ENCODE measurements at regions not wholly inside any gene's neighbourhood (a gene's known extent, or its start where the extent isn't known, plus 50 kb on each side); places are given as distances from the start of the nearest gene placed in this dataset.

- WGBS, 2 donors = 51 to 61% methylated on average over 5 of the region's 5 CpGs
Observed at GRCh38 chr11:92667486-92668152, 301.8 kb upstream of the MTNR1B start.

GRCh38 chr11:92670308-92670890 is 299.1 kb upstream of the MTNR1B start:
- no peak overlapping the region for H3K4me3 ChIP-seq (ENCODE audit: low read depth, poor library complexity, severe bottlenecking)
- intact Hi-C loops (cut with DNase I; ENCODE audit: low total_unique reads) = no loop called here
- 45 to 60% methylated on average over 3 of the region's 3 CpGs for WGBS, 2 donors
- TF ChIP-seq CTCF (IDR thresholded peaks at IDR 0.05) (no peak), POLR2A (IDR thresholded peaks at IDR 0.05) (no peak)
- DNase-seq (ENCODE audit: low spot score in 2 of 2) = no peak

More at GRCh38 chr11:92667486-92668152, 301.8 kb upstream of the MTNR1B start:
- no peak for DNase-seq (ENCODE audit: low spot score in 2 of 2)
- H3K4me3 ChIP-seq (ENCODE audit: low read depth, poor library complexity, severe bottlenecking) = no peak overlapping the region
- TF ChIP-seq CTCF (IDR thresholded peaks at IDR 0.05) (no peak), POLR2A (IDR thresholded peaks at IDR 0.05) (no peak)
- intact Hi-C loops (cut with DNase I; ENCODE audit: low total_unique reads) = no loop called here

DNA sequence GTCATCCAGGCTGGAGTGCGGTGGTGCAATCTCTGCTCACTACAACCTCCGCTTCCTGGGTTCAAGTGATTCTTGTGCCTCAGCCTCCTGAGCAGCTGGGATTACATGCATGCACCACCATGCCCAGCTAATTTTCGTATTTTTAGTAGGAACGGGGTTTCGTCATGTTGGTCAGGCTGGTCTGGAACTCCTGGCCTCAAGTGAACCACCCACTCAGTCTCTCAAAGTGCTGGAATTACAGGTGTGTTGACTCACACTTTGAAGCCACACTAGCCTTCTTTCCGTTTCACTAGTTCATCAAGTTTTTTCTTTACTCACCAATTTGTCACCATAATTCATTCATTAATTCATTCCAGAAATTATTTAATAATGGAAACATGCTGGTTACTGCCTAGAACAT is 298.4 kb upstream of the MTNR1B start:
- no peak for DNase-seq (ENCODE audit: low spot score in 2 of 2)
- intact Hi-C loops (cut with DNase I; ENCODE audit: low total_unique reads) = no loop called here
- no peak overlapping the region for H3K4me3 ChIP-seq (ENCODE audit: low read depth, poor library complexity, severe bottlenecking)
- WGBS, 2 donors = 87 to 89% methylated on average over 6 of the region's 6 CpGs
- TF ChIP-seq POLR2A (IDR thresholded peaks at IDR 0.05) (no peak), CTCF (IDR thresholded peaks at IDR 0.05) (no peak)

GRCh38 chr11:92675303-92675702 is 294.1 kb upstream of the MTNR1B start:
- H3K4me3 ChIP-seq (ENCODE audit: low read depth, poor library complexity, severe bottlenecking) = no peak overlapping the region
- intact Hi-C loops (cut with DNase I; ENCODE audit: low total_unique reads) = no loop called here
- DNase-seq (ENCODE audit: low spot score in 2 of 2) = no peak
- 82 to 94% methylated on average over 1 of the region's 1 CpG for WGBS, 2 donors
- TF ChIP-seq CTCF (IDR thresholded peaks at IDR 0.05) = no peak
- TF ChIP-seq POLR2A (IDR thresholded peaks at IDR 0.05) = no peak

DNA sequence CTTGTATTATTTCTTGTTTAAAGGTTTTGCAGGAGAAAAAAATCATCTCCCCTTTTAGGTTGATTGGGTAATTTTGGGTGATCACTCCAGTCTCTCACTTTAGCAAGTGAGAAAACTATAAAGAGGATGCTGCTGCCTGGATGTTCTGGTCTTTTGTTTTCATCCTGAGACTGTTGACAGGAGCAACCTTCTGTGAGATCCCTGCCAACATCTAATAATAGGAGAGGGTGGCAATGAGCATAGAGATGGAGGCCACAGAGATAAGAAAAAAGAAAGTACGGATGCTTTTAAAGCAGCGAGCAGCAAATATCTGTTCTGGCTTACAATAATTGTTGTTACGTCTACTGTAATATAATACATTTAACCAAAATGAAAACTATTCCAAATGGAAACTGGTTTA is 293.6 kb upstream of the MTNR1B start:
- 86 to 87% methylated on average over 3 of the region's 3 CpGs for WGBS, 2 donors
- no peak for DNase-seq (ENCODE audit: low spot score in 2 of 2)
- H3K4me3 ChIP-seq (ENCODE audit: low read depth, poor library complexity, severe bottlenecking) = no peak overlapping the region
- no peak for TF ChIP-seq POLR2A (IDR thresholded peaks at IDR 0.05)
- TF ChIP-seq CTCF (IDR thresholded peaks at IDR 0.05) = no peak
- intact Hi-C loops (cut with DNase I; ENCODE audit: low total_unique reads) = no loop called here
